Fibroblast of lung (primary cell): ENCODE measurements at regions not wholly inside any gene's neighbourhood (a gene's known extent, or its start where the extent isn't known, plus 50 kb on each side); places are given as distances from the start of the nearest gene placed in this dataset.

Experiments
- EZH2 ChIP-seq: IDR thresholded peaks from 2 replicates; pipeline ENCODE4 v1.5.1; 2012; ENCODE audit warnings: low read length, control low read depth, mild to moderate bottlenecking; ENCODE audit errors: missing control alignments
- TF ChIP-seq, protein P1 (sequence below), 2 donors: IDR thresholded peaks in 1 of 2; conservative IDR thresholded peaks in 1 of 2; 1 replicate in 1 of 2; 2 replicates in 1 of 2; pipeline ENCODE4 v1.5.1; 2011 to 2012; ENCODE audit warnings: low read length in 2 of 2, control low read depth in 1 of 2, inconsistent platforms in 1 of 2, low read depth in 1 of 2, mild to moderate bottlenecking in 1 of 2

DNA sequence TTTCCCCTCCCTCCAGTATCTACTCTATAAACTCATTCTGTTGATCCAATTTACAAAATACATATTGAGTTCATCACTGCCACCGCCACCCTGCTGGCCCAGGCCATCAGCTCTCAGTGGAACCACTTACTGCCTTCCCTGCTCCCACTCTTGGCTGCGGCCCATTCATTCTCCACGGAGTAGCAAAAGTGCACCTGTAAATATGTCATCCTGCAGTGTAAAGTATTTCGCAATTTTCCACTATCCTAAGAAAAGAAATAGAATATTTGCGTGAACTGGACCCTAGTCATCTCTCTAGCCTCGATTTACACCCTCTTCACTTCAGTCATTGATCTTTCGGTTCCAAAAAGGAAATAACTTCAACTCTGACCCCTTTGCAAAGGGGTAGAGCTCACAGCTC is 258.3 kb upstream of the TFAP2D start:
- TF ChIP-seq, protein P1, sequence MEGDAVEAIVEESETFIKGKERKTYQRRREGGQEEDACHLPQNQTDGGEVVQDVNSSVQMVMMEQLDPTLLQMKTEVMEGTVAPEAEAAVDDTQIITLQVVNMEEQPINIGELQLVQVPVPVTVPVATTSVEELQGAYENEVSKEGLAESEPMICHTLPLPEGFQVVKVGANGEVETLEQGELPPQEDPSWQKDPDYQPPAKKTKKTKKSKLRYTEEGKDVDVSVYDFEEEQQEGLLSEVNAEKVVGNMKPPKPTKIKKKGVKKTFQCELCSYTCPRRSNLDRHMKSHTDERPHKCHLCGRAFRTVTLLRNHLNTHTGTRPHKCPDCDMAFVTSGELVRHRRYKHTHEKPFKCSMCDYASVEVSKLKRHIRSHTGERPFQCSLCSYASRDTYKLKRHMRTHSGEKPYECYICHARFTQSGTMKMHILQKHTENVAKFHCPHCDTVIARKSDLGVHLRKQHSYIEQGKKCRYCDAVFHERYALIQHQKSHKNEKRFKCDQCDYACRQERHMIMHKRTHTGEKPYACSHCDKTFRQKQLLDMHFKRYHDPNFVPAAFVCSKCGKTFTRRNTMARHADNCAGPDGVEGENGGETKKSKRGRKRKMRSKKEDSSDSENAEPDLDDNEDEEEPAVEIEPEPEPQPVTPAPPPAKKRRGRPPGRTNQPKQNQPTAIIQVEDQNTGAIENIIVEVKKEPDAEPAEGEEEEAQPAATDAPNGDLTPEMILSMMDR (conservative IDR thresholded peaks at IDR 0.05 in 1 of 2, IDR thresholded peaks at IDR 0.05 in 1 of 2; ENCODE audit: low read depth in 1 of 2, low read length in 2 of 2), result no peak
- TF ChIP-seq EZH2, result no peak
